Pancreas (tissue), 10 donors: ENCODE measurements at regions not wholly inside any gene's neighbourhood (a gene's known extent, or its start where the extent isn't known, plus 50 kb on each side); places are given as distances from the start of the nearest gene placed in this dataset.

Source experiments
- ATAC-seq, 4 donors: fragments of 200-7000 bp; cut with Tn5 transposase; one replicate each; pipeline versions ENCODE4 v1.8.0 to v1.9.1; 2020; ENCODE audit warnings: mild to moderate bottlenecking in 4 of 4, moderate library complexity in 4 of 4
- DNase-seq, 6 donors: peaks; one replicate each; pipeline ENCODE4 v3.0.0-alpha.2; 2020
- FAIRE-seq: peaks from 2 replicates; lab custom pipeline; 2012; peaks lifted over from hg19 to GRCh38; lab: Jason Lieb, UNC
- H3K27ac ChIP-seq, 4 donors: fragments of 200-600 bp; sonication (generic); 1 replicate in 3 of 4; 2 replicates in 1 of 4; pipeline versions ENCODE4 v1.5.0 to v1.8.0; 2020
- H3K27me3 ChIP-seq, 4 donors: fragments of 200-600 bp; one replicate each; pipeline ENCODE4 v1.8.0; 2021
- H3K36me3 ChIP-seq, 3 donors: fragments of 200-600 bp; sonication (generic) in 1 of 3; one replicate each; pipeline versions ENCODE4 v1.5.0 to v1.8.0; 2020 to 2021
- H3K4me1 ChIP-seq, 3 donors: fragments of 200-600 bp; one replicate each; pipeline ENCODE4 v1.8.0; 2021
- H3K4me3 ChIP-seq, 4 donors: fragments of 200-600 bp; sonication (generic) in 2 of 4; one replicate each; pipeline versions ENCODE4 v1.5.0 to v1.8.0; 2020 to 2021
- H3K9me3 ChIP-seq, 4 donors: fragments of 200-600 bp; one replicate each; pipeline ENCODE4 v1.8.0; 2021
- WGBS, 2 donors: extraction: QIAGEN DNeasy Blood & Tissue Kit; methylation state at CpG; one replicate each; pipeline ENCODE4 v1.1.7; 2013; 5-methylcytosine and 5-hydroxymethylcytosine counted together
- intact Hi-C, 3 donors: fragments of 100-400 bp; cut with DNase I; formaldehyde crosslinking; loops; one replicate each; pipeline versions ENCODE4 v1.11.1 to v1.14.2; 2022
- TF ChIP-seq, protein P1 (sequence below), 4 donors: fragments of 200-600 bp; sonication (generic) in 3 of 4; IDR thresholded peaks; one replicate each; pipeline versions ENCODE4 v1.5.0 to v1.8.0; 2021; ENCODE audit warnings: antibody characterized with exemption in 4 of 4
- donor health status: healthy with polysubstance abuse.
- donor health status: DM: no; HTN: no; CAD: no; lungs with moderate emphysema.
- donor health status: DM: no; HTN: no; CAD: no.
- donor health status: control.
- donor health status: control.
- donor health status: Bipolar disorder and iron deficiency.
- donor health status: DM: yes; HTN: yes; CAD: no.
- donor health status: DM: no; HTN: no; CAD: no.
- donor health status: DM: no; HTN: no; CAD: no.
- donor health status: DM: yes; HTN: yes; CAD: no.

DNA sequence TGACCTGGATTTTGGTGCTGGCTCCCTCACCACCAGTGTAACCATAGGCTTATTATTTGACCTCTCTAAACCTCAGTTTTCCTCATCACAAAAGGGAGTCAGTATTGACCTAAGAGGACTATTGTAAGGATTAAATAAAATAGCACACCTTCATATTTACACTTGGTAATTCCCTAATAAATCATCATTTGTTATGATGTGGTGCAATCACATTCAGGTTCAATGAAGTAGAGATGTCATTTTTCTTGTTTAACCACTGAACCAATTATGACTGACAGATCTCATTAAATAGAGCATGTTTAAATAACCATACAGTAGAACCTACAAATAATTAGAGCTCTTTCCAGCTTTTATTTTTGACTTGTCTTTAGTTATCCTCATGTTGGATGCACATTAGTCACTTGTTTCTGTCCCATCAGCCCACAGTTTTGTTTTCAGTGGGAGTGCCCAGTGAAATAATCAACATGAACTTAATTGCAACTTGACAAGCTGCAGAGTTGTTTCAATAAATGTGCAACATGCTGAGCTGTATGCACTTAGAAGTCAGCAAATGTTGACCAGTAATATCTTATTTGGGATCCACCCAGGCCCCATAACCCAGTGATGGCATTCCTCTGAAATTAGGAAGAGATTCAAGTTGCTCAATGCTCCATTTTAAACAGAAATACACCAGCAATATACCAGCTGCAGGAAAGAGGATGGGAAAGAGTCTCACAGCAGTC lies 451.7 kb upstream of the MARCKS start:
- Histone ChIP-seq H3K4me3 (no peak overlapping the region), H3K9me3 (no peaks in the 10 kb centered on the region), H3K27me3 (no peaks in the 10 kb centered on the region), H3K36me3 (no peaks in the 10 kb centered on the region), H3K4me1 (peaks cover 7 to 12% (median 8%) of the 10 kb centered on the region in 3 donors), H3K27ac (no peak overlapping the region)
- TF ChIP-seq, protein P1, sequence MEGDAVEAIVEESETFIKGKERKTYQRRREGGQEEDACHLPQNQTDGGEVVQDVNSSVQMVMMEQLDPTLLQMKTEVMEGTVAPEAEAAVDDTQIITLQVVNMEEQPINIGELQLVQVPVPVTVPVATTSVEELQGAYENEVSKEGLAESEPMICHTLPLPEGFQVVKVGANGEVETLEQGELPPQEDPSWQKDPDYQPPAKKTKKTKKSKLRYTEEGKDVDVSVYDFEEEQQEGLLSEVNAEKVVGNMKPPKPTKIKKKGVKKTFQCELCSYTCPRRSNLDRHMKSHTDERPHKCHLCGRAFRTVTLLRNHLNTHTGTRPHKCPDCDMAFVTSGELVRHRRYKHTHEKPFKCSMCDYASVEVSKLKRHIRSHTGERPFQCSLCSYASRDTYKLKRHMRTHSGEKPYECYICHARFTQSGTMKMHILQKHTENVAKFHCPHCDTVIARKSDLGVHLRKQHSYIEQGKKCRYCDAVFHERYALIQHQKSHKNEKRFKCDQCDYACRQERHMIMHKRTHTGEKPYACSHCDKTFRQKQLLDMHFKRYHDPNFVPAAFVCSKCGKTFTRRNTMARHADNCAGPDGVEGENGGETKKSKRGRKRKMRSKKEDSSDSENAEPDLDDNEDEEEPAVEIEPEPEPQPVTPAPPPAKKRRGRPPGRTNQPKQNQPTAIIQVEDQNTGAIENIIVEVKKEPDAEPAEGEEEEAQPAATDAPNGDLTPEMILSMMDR (IDR thresholded peaks at IDR 0.05), result no peak
- no peak for DNase-seq
- no peak for FAIRE-seq
- intact Hi-C loops, result no loop called here
- no peak for ATAC-seq

DNA sequence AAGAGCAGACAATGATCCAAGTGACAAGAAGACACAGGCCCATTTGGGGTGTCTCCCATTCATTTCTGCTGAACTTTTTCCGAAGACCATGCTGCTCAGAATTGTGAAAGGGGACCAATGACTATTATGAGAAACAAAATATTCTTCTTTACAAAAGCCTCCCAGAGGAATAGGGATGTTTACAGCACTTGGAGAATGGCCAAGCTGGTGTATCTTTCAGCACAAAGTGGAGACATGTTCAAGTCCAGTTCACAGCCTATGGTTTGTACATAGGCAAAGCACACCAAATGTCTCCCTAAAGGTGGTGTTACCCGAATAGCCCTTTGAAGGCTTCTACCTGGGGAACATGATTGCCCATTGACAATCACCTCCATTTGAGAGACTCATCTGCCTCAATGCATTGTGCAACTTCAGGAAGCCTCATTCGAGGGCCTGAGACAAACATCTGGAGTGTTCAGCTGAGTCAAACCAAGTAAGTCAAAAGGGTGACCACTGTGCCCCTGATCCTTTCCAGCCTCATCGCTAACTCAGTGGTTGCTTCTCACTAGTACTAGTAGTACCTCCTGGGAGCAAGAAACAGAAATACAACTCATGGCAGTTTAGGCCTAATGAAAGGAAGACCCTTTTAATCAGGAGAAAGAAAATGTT lies 451.0 kb upstream of the MARCKS start:
- 84 to 90% methylated on average over 4 of the region's 4 CpGs for WGBS, 2 donors
- TF ChIP-seq, protein P1 (IDR thresholded peaks at IDR 0.05), result no peak
- H3K4me1 ChIP-seq, result peaks cover 7 to 12% (median 8%) of the 10 kb centered on the region in 3 donors
- intact Hi-C loops, result no loop called here
- ATAC-seq (no peak), DNase-seq (no peak), FAIRE-seq (no peak)
- H3K27ac ChIP-seq, result no peak overlapping the region
- H3K4me3 ChIP-seq, result no peak overlapping the region
- H3K9me3 ChIP-seq, result no peaks in the 10 kb centered on the region
- H3K27me3 ChIP-seq, result no peaks in the 10 kb centered on the region
- no peaks in the 10 kb centered on the region for H3K36me3 ChIP-seq

DNA sequence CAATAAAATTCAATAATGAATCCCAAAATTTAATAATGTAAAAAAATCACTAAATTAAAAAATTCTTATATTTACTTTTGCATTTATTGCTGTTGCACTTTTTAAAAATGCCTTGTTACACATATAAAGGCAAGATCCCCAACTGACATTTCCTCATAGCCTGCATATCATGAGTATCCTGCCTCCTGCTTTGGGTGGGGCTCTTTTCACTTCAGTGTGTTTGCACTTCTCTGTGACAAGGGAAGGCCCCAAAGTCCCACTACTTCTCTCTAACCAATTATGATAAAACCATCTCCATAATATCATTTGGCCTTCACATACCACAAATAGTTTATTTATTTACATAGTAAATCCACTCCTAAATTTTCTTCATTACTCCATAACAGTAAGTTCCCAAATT lies 446.1 kb upstream of the MARCKS start:
- no peak for DNase-seq
- H3K27ac ChIP-seq, result no peak overlapping the region
- no peak overlapping the region for H3K4me3 ChIP-seq
- TF ChIP-seq, protein P1 (IDR thresholded peaks at IDR 0.05), result no peak
- H3K9me3 ChIP-seq, result no peaks in the 10 kb centered on the region
- H3K27me3 ChIP-seq, result no peaks in the 10 kb centered on the region
- intact Hi-C loops, result no loop called here
- H3K4me1 ChIP-seq, result peaks cover 0 to 2% (median 0%) of the 10 kb centered on the region in 3 donors
- no peaks in the 10 kb centered on the region for H3K36me3 ChIP-seq
- peak; percentile 13 for FAIRE-seq
- peak in 1 of 4 donors; percentile 39 for ATAC-seq

DNA sequence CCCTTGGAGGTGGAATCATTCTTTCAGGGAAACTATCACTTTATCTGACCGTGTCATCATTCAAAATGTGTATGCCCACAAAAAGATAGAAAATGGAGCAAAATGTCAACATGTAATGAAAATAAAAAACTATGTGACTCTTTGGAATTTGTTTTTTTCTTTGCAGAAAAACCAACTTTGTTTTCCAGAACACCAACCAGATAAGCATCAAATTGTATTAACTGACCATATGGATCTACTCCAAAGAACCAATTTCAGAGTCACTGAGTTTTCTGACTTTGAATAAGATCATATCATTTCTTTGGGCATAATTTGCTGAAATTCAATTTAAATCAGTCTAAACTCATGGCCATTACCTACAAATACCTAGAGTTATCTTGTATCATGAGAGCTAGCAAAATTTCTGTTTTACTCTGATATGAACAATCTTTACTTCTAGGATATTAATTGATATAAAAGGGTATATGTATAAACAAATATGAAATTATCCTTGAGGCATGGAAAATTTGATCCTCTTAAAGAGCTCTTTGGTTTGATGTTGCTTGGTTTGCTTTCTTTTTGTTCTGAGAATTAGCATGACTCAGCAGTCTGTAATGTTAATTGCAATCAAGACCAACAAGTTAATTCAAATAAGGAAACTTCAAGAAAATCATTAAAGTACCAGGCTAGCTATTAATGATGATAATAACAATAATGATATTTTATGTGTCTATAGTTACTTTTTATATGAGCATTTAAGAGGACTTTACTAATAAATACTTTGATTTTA lies 444.4 kb upstream of the MARCKS start:
- peak; percentile 34 for FAIRE-seq
- H3K27ac ChIP-seq, result no peak overlapping the region
- H3K9me3 ChIP-seq, result no peaks in the 10 kb centered on the region
- H3K36me3 ChIP-seq, result no peaks in the 10 kb centered on the region
- TF ChIP-seq, protein P1 (IDR thresholded peaks at IDR 0.05), result no peak
- intact Hi-C loops, result no loop called here
- no peak for DNase-seq
- H3K4me1 ChIP-seq, result peaks cover 0 to 2% (median 0%) of the 10 kb centered on the region in 3 donors
- WGBS, 2 donors, result 93 to 97% methylated on average over 1 of the region's 1 CpG
- no peaks in the 10 kb centered on the region for H3K27me3 ChIP-seq
- no peak overlapping the region for H3K4me3 ChIP-seq
- ATAC-seq, result no peak
